Prostate gland (tissue), 2 donors: ENCODE measurements at regions not wholly inside any gene's neighbourhood (a gene's known extent, or its start where the extent isn't known, plus 50 kb on each side); places are given as distances from the start of the nearest gene placed in this dataset.

Source experiments
- CTCF ChIP-seq, 4 experiments: fragments of 200-600 bp in 2 of 4; fragments of 450-650 bp in 2 of 4; sonication (generic) in 2 of 4; IDR thresholded peaks; 1 replicate in 3 of 4; 2 replicates in 1 of 4; pipeline ENCODE4 v1.5.1; 2016 to 2019; ENCODE audit warnings: antibody characterized with exemption in 4 of 4, mild to moderate bottlenecking in 2 of 4, moderate library complexity in 2 of 4
- POLR2AphosphoS5 ChIP-seq: sonication (generic); formaldehyde crosslinking; IDR thresholded peaks from one replicate; pipeline ENCODE4 v1.6.1; 2017; ENCODE audit warnings: antibody characterized with exemption

DNA sequence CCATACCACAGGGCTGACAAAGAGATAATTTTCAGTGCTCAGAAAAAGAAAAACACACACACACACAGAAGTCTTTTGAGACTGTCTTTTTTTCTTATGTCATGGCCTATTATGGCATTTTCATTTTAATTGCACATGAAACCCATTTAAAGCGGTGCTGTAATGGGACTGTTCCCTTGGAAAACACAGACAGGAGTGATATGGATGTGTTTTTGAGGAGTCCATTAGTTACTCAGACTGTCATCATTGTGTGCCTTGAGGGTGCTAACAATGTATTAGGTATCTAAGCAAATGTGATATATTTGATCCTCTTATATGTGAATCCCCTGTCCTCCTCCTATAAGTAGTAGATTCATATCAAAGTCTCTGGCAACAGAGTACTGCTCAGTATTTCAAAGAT, 642.0 kb upstream of the WWC1 start:
- TF ChIP-seq CTCF (IDR thresholded peaks at IDR 0.05) (no peak), POLR2AphosphoS5 (no peak)
